D721Med (cell line): ENCODE measurements at regions not wholly inside any gene's neighbourhood (a gene's known extent, or its start where the extent isn't known, plus 50 kb on each side); places are given as distances from the start of the nearest gene placed in this dataset.
A peak's percentile ranks its signal among the peaks of the same experiment; 100 is the strongest.

Experiments used
- DNase-seq: peaks from one replicate; pipeline ENCODE4 v3.0.0; 2011; ENCODE audit warnings: low spot score; ENCODE audit not compliant: insufficient read length
- FAIRE-seq: peaks from 2 replicates; lab custom pipeline; 2011; peaks lifted over from hg19 to GRCh38; lab: Jason Lieb, UNC
- TF ChIP-seq, protein P1 (sequence below): IDR thresholded peaks from 2 replicates; pipeline ENCODE4 v1.5.1; 2012; ENCODE audit warnings: mild to moderate bottlenecking, control low read depth; ENCODE audit not compliant: insufficient read depth; ENCODE audit errors: missing control alignments

- DNase-seq (no peak), FAIRE-seq (no peak)
- TF ChIP-seq, protein P1, sequence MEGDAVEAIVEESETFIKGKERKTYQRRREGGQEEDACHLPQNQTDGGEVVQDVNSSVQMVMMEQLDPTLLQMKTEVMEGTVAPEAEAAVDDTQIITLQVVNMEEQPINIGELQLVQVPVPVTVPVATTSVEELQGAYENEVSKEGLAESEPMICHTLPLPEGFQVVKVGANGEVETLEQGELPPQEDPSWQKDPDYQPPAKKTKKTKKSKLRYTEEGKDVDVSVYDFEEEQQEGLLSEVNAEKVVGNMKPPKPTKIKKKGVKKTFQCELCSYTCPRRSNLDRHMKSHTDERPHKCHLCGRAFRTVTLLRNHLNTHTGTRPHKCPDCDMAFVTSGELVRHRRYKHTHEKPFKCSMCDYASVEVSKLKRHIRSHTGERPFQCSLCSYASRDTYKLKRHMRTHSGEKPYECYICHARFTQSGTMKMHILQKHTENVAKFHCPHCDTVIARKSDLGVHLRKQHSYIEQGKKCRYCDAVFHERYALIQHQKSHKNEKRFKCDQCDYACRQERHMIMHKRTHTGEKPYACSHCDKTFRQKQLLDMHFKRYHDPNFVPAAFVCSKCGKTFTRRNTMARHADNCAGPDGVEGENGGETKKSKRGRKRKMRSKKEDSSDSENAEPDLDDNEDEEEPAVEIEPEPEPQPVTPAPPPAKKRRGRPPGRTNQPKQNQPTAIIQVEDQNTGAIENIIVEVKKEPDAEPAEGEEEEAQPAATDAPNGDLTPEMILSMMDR, result no peak
These were observed 428.9 kb upstream of the ATXN7L3B start for GRCh38 chr12:74108729-74109128.

GRCh38 chr12:74111688-74112360, 425.8 kb upstream of the ATXN7L3B start:
- FAIRE-seq (no peak), DNase-seq (no peak)

DNA sequence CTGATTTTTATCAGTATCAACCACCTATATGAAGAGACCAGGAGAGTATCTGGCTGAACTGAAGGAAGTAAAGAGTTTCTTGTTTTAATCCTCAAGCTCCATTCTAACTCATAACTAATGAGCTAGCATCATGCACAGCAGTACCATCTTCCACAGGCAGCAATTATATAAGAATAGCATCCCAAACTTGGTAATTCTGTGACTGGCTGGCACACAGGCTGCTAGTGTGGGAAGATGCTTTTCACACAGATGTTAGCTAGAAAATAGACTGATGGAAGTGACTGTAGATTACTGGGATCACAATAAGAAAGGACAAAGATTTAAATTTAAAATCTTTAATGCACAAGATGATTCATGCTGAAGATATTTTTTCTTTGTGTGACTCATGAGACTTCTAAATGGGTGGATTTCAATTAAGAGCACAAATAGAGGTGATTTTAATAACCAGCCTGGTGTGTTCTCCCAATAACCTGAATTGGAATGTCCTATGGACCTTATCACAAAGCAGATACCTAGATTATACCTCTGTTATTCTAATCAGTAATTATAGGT, 417.7 kb upstream of the ATXN7L3B start:
- FAIRE-seq (no peak), DNase-seq (no peak)
- TF ChIP-seq, protein P1, result no peak

More at GRCh38 chr12:74111688-74112360, 425.8 kb upstream of the ATXN7L3B start:
- TF ChIP-seq, protein P1, result peak; percentile 9

DNA sequence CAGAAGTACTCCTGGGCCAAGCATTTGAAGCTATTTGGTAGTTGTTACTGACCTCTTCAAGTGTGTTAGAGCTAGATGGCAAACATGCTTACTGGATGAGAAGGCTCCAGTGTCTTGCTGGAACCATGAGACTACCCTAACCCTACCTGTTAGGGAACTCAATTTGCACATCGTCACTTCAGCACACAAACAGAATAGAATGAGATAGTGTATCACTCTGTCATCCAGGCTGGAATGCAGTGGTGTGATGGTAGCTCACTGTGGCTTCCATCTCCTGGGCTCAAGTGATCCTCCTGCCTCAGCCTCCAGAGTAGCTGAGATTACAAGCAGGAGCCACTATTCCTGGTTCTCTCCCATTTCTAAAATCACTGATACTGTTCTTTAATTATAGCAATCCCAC, 417.0 kb upstream of the ATXN7L3B start:
- FAIRE-seq (no peak), DNase-seq (no peak)
- TF ChIP-seq, protein P1, result no peak

GRCh38 chr12:74129702-74130101, 407.9 kb upstream of the ATXN7L3B start:
- FAIRE-seq (no peak), DNase-seq (no peak)
- TF ChIP-seq, protein P1, result no peak

DNA sequence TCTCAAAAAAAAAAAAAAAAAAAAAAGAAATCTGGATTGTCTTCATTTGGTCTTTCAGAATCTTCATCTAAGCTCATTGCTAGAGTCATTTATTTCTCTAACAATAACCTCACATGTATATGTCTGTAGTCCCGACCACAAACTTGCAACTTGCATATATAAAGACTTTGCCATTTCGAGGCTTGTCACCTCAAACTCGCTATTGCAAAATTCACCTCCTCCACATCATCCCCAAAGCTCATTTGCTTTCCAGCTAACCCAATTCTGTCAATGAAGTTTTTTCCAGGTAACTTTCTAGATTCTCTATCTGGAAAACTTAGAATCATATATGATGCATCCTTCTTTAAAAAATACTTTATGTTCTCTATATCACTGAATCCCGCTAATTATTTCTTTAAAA, 393.2 kb upstream of the ATXN7L3B start:
- no peak for DNase-seq
- FAIRE-seq, result no peak
- TF ChIP-seq, protein P1, result no peak

GRCh38 chr12:74145328-74145727, 392.3 kb upstream of the ATXN7L3B start:
- TF ChIP-seq, protein P1, result no peak
- no peak for DNase-seq
- no peak for FAIRE-seq
